ENCODE measurements at regions not wholly inside any gene's neighbourhood (a gene's known extent, or its start where the extent isn't known, plus 50 kb on each side); places are given as distances from the start of the nearest gene placed in this dataset.

DNA sequence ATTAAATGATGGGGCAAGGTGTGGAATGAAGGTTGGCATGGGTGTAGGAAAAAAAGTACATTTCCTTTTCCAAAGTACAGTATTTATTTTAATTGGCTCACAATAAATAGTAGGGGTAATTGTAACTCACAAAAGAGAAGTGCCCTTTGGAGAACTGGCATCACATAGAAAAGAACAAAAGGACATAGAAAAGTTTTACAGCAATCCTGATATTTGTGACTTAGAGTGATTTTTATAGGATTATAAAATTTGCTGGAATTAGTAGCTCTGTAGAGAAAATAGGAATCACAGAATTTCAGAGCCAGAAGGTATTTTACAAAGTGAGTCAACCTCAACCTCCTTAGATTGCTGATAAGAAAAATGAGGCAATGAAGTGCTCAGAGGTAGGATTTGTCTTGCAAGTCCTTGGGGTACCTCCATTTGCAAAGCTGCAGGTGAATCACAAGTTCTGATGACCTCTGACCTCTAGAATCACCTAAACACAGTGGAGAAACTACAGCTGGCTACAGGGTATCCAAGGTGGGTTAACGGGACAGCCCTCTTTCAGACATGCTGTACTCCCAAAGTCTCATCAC is 133.6 kb downstream of the SOCS6 start:
- Histone ChIP-seq H3K4me1 (peaks cover 27% of the 10 kb centered on the region), H3K36me3 (no peaks in the 10 kb centered on the region), H3F3A (ENCODE audit: low read depth) (peaks cover 10% of the 10 kb centered on the region), H3K9me3 (ENCODE audit: low read depth) (no peaks in the 10 kb centered on the region), H3K4me2 (no peak overlapping the region), H2AFZ (replicated peaks) (no peak overlapping the region), H3K27me3 (no peaks in the 10 kb centered on the region), H3K9ac (no peak overlapping the region), H3K79me2 (ENCODE audit: low read depth) (no peaks in the 10 kb centered on the region), H3K27ac (no peak overlapping the region), H3K4me3 (no peak overlapping the region), H4K20me1 (ENCODE audit: low read depth) (no peaks in the 10 kb centered on the region)
- TF ChIP-seq EZH2phosphoT487 (IDR thresholded peaks at IDR 0.05) (no peak), CTCF (IDR thresholded peaks at IDR 0.05) (no peak), EZH2 (IDR thresholded peaks at IDR 0.05) (no peak)
- Mint-ChIP-seq H3K4me1 (peaks cover 23% of the 10 kb centered on the region), H3K4me3 (no peak overlapping the region), H3K36me3 (no peaks in the 10 kb centered on the region), H3K27me3 (ENCODE audit: insufficient read depth, low read depth) (peaks cover 3% of the 10 kb centered on the region), H3K9me3 (no peaks in the 10 kb centered on the region), H3K27ac (no peak overlapping the region)
- no peak for DNase-seq (ENCODE audit: low spot score)

DNA sequence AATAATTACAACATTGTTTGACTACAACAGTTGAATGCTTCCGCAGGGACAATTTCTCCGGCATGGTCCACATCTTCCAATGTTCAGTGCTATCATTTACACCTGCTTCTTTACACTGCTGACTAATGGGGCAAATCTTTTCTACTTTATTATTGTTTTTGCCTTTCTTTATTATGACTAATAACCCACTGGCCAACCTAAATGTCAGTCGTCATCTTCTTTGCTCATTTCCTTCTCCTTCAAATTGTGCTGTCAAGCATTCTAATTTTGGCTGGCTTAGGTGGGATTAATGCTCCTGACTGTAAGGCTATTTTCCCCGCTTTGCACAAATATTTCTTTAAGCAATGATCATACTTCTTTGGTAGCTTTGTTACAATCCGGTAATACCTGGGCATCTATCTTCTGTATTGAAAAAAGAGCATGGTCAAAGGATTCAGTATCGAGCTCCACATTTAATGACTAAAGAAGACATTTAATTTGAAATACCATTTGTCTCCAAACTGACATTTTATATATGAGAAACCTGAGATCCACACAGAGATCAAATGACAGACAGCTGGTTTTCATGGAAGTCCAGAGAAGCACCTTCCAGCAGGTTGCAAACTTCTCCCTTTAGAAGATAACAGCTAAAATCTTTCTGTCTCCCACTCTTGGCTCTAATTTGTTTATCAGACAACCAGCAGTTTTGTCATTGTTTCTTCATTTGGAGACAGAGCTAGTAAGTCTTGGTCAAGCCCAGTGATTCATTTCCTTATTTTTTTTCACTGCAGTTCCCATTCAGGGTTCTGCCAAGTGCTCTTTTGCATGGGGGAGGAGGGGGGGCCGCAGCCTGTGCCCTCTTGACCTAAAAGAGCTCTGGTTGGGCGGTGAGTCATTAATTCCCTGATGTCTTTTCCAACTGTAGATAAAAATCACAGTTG is 132.9 kb downstream of the SOCS6 start:
- H3K4me3 Mint-ChIP-seq = no peak overlapping the region
- H4K20me1 ChIP-seq (ENCODE audit: low read depth) = no peaks in the 10 kb centered on the region
- H3F3A ChIP-seq (ENCODE audit: low read depth) = peaks cover 10% of the 10 kb centered on the region
- no peaks in the 10 kb centered on the region for H3K9me3 ChIP-seq (ENCODE audit: low read depth)
- H2AFZ ChIP-seq (replicated peaks) = no peak overlapping the region
- no peaks in the 10 kb centered on the region for H3K27me3 ChIP-seq
- no peak overlapping the region for H3K9ac ChIP-seq
- TF ChIP-seq CTCF (IDR thresholded peaks at IDR 0.05) (no peak), EZH2 (IDR thresholded peaks at IDR 0.05) (no peak), EZH2phosphoT487 (IDR thresholded peaks at IDR 0.05) (no peak)
- H3K9me3 Mint-ChIP-seq = no peaks in the 10 kb centered on the region
- H3K4me1 ChIP-seq = peaks cover 27% of the 10 kb centered on the region
- H3K4me1 Mint-ChIP-seq = peaks cover 23% of the 10 kb centered on the region
- no peaks in the 10 kb centered on the region for H3K36me3 ChIP-seq
- DNase-seq (ENCODE audit: low spot score) = no peak
- H3K4me2 ChIP-seq = no peak overlapping the region
- H3K27me3 Mint-ChIP-seq (ENCODE audit: insufficient read depth, low read depth) = peaks cover 3% of the 10 kb centered on the region
- no peaks in the 10 kb centered on the region for H3K79me2 ChIP-seq (ENCODE audit: low read depth)
- H3K27ac ChIP-seq = no peak overlapping the region
- H3K4me3 ChIP-seq = no peak overlapping the region
- no peaks in the 10 kb centered on the region for H3K36me3 Mint-ChIP-seq
- no peak overlapping the region for H3K27ac Mint-ChIP-seq

DNA sequence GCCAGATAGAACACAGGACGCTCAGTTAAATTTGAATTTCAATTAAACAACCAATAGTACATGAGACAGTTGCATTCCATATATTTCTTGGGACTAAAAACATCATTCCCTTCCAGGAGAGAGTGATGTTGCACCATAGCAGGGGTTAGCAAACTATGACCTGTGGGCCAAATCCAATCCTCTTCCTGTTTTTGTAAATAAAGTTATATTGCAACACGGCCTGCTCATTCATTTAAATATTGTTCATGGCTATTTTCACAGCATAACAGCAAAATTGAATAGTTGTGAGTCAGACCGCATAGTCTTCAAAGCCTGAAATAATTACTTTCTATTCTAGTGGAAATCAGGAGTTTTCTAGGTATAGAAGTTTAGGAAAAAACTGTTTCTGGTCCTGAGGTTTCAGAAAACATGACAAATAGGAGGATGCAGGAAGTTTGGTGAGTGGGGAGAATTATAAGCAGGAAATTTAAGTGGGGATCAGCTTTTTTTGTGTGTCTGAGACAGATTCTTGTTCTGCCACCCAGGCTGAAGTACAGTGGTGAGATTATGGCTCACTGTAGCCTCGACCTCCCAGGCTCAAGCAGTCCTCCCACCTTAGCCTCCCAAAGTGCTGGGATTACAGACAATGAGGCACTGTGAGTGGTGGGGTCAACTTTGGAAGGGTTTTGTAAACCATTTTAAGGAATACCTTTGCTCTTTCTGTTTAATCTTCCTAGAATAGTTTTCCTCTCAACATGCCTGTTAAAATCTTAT is 131.5 kb downstream of the SOCS6 start:
- no peak overlapping the region for H3K27ac Mint-ChIP-seq
- H3K79me2 ChIP-seq (ENCODE audit: low read depth) = no peaks in the 10 kb centered on the region
- H3K4me1 Mint-ChIP-seq = peaks cover 23% of the 10 kb centered on the region
- H3K27me3 Mint-ChIP-seq (ENCODE audit: insufficient read depth, low read depth) = peaks cover 3% of the 10 kb centered on the region
- no peak overlapping the region for H3K27ac ChIP-seq
- H2AFZ ChIP-seq (replicated peaks) = no peak overlapping the region
- H3K4me1 ChIP-seq = peaks cover 27% of the 10 kb centered on the region
- no peaks in the 10 kb centered on the region for H3K9me3 ChIP-seq (ENCODE audit: low read depth)
- H3K36me3 ChIP-seq = no peaks in the 10 kb centered on the region
- DNase-seq (ENCODE audit: low spot score) = no peak
- H3F3A ChIP-seq (ENCODE audit: low read depth) = peaks cover 10% of the 10 kb centered on the region
- no peak overlapping the region for H3K4me2 ChIP-seq
- TF ChIP-seq EZH2phosphoT487 (IDR thresholded peaks at IDR 0.05) (no peak), EZH2 (IDR thresholded peaks at IDR 0.05) (no peak), CTCF (IDR thresholded peaks at IDR 0.05) (no peak)
- H3K27me3 ChIP-seq = no peaks in the 10 kb centered on the region
- no peaks in the 10 kb centered on the region for H3K36me3 Mint-ChIP-seq
- no peak overlapping the region for H3K9ac ChIP-seq
- no peak overlapping the region for H3K4me3 ChIP-seq
- no peak overlapping the region for H3K4me3 Mint-ChIP-seq
- no peaks in the 10 kb centered on the region for H3K9me3 Mint-ChIP-seq
- H4K20me1 ChIP-seq (ENCODE audit: low read depth) = no peaks in the 10 kb centered on the region
